Skeletal muscle cell (primary cell): ENCODE measurements at regions not wholly inside any gene's neighbourhood (a gene's known extent, or its start where the extent isn't known, plus 50 kb on each side); places are given as distances from the start of the nearest gene placed in this dataset.
"Not testable (repeated sequence)": the region's sequence is repeated elsewhere in the genome, so short reads cannot be mapped to it uniquely, and the experiment has no call there.

Experiments used
- DNase-seq: peaks from one replicate; pipeline ENCODE4 v3.0.0-alpha.2; 2010; ENCODE audit warnings: low read depth
- H3K4me3 ChIP-seq: 2 replicates; pipeline ENCODE4 v1.5.1; 2011; ENCODE audit warnings: low read depth, mild to moderate bottlenecking, control low read depth, low read length, moderate library complexity

GRCh38 chr5:100103592-100104119, 431.5 kb upstream of the FAM174A start:
- DNase-seq, H3K4me3 ChIP-seq: not testable (repeated sequence)

- H3K4me3 ChIP-seq, DNase-seq: not testable (repeated sequence)
These were observed 433.7 kb upstream of the FAM174A start for GRCh38 chr5:100101466-100101865.

- DNase-seq, H3K4me3 ChIP-seq: not testable (repeated sequence)
These were observed 438.8 kb upstream of the FAM174A start for GRCh38 chr5:100096328-100096727.

- DNase-seq, H3K4me3 ChIP-seq: not testable (repeated sequence)
These were observed 454.5 kb upstream of the FAM174A start for GRCh38 chr5:100080703-100081102.

GRCh38 chr5:100079163-100079562, 456.0 kb upstream of the FAM174A start:
- DNase-seq, H3K4me3 ChIP-seq: not testable (repeated sequence)

- not testable (repeated sequence) for DNase-seq, H3K4me3 ChIP-seq
These were observed 469.2 kb upstream of the FAM174A start for GRCh38 chr5:100066020-100066419.

GRCh38 chr5:100043475-100043874, 491.7 kb upstream of the FAM174A start:
- DNase-seq, result no peak

GRCh38 chr5:100026606-100027005, 508.6 kb upstream of the FAM174A start:
- DNase-seq, result no peak
- no peak overlapping the region for H3K4me3 ChIP-seq

More at GRCh38 chr5:100043475-100043874, 491.7 kb upstream of the FAM174A start:
- H3K4me3 ChIP-seq, result no peak overlapping the region

GRCh38 chr5:100023536-100023935, 511.6 kb upstream of the FAM174A start:
- no peak for DNase-seq

GRCh38 chr5:100017520-100018262, 517.5 kb upstream of the FAM174A start:
- no peak overlapping the region for H3K4me3 ChIP-seq
- DNase-seq, result no peak

More at GRCh38 chr5:100023536-100023935, 511.6 kb upstream of the FAM174A start:
- no peak overlapping the region for H3K4me3 ChIP-seq

GRCh38 chr5:100013305-100013704, 521.9 kb upstream of the FAM174A start:
- DNase-seq, H3K4me3 ChIP-seq: not testable (repeated sequence)

- H3K4me3 ChIP-seq, DNase-seq: not testable (repeated sequence)
These were observed 524.0 kb upstream of the FAM174A start for GRCh38 chr5:100011160-100011559.

GRCh38 chr5:100004969-100005368, 530.2 kb upstream of the FAM174A start:
- DNase-seq, result no peak
- no peak overlapping the region for H3K4me3 ChIP-seq

- DNase-seq, result no peak
- no peak overlapping the region for H3K4me3 ChIP-seq
These were observed 536.9 kb upstream of the FAM174A start for GRCh38 chr5:99998319-99998718.

- DNase-seq, result no peak
- no peak overlapping the region for H3K4me3 ChIP-seq
These were observed 539.8 kb upstream of the FAM174A start for GRCh38 chr5:99995407-99995806.

GRCh38 chr5:99973779-99974178, 561.4 kb upstream of the FAM174A start:
- no peak for DNase-seq
- no peak overlapping the region for H3K4me3 ChIP-seq

GRCh38 chr5:99955962-99956361, 579.2 kb upstream of the FAM174A start:
- H3K4me3 ChIP-seq, result no peak overlapping the region
- DNase-seq, result no peak

- DNase-seq, result no peak
These were observed 580.2 kb upstream of the FAM174A start for GRCh38 chr5:99955006-99955405.

GRCh38 chr5:99949969-99950524, 585.1 kb upstream of the FAM174A start:
- no peak for DNase-seq
- H3K4me3 ChIP-seq, result no peak overlapping the region

More at GRCh38 chr5:99955006-99955405, 580.2 kb upstream of the FAM174A start:
- no peak overlapping the region for H3K4me3 ChIP-seq

GRCh38 chr5:99949361-99949760, 585.8 kb upstream of the FAM174A start:
- H3K4me3 ChIP-seq, result no peak overlapping the region
- no peak for DNase-seq

GRCh38 chr5:99948850-99949249, 586.3 kb upstream of the FAM174A start:
- no peak overlapping the region for H3K4me3 ChIP-seq
- DNase-seq, result no peak
